ENCODE measurements at regions not wholly inside any gene's neighbourhood (a gene's known extent, or its start where the extent isn't known, plus 50 kb on each side); places are given as distances from the start of the nearest gene placed in this dataset.

- TF ChIP-seq POLR2A (IDR thresholded peaks at IDR 0.05) (no peak), CTCF (IDR thresholded peaks at IDR 0.05) (no peak)
Measured at GRCh38 chr12:13299457-13299856, 102.9 kb downstream of the EMP1 start.
